Caki2 (cell line): ENCODE measurements at regions not wholly inside any gene's neighbourhood (a gene's known extent, or its start where the extent isn't known, plus 50 kb on each side); places are given as distances from the start of the nearest gene placed in this dataset.
A peak's percentile ranks its signal among the peaks of the same experiment; 100 is the strongest.

Source experiments
- DNase-seq: peaks from one replicate; pipeline ENCODE4 v3.0.0-alpha.2; 2015; ENCODE audit warnings: low read depth
- in situ Hi-C: cut with HindIII; loops from 2 replicates; pipeline ENCODE4 v1.10.0; 2016; ENCODE audit warnings: low sequenced_read_pairs, low pct_unique_long_range_greater_than_20kb, mixed read lengths

GRCh38 chr7:41774966-41775365 is 72.1 kb upstream of the INHBA start:
- DNase-seq = no peak
- in situ Hi-C loops = no loop called here

- DNase-seq = no peak
- in situ Hi-C loops = no loop called here
Observed at GRCh38 chr7:41773756-41774155, 70.9 kb upstream of the INHBA start.

GRCh38 chr7:41771717-41772116 is 68.8 kb upstream of the INHBA start:
- DNase-seq = no peak
- in situ Hi-C loops = no loop called here

DNA sequence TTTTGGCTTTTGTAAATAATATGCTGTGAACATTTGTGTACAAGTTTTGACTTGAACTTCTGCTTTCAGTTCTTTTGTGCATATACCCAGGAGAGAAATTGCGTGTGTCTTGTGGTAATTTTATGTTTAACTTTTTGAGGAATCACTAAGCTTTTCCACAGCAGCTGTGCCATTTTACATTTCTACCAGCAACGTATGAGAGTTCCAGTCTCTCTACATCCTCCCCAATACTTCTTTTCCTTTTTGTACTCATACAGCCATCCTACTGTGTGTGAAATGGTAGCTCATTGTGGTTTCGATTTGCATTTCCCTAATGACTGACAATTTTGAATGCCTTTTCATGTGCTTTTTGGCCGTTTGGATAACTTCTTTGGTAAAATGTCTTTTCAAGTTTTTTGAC is 66.3 kb upstream of the INHBA start:
- in situ Hi-C loops = no loop called here

GRCh38 chr7:41763626-41764025 is 60.7 kb upstream of the INHBA start:
- in situ Hi-C loops = no loop called here
- no peak for DNase-seq

More for the DNA sequence above, 66.3 kb upstream of the INHBA start:
- DNase-seq = no peak

- in situ Hi-C loops = no loop called here
- DNase-seq = no peak
Observed at GRCh38 chr7:41762641-41763040, 59.8 kb upstream of the INHBA start.

DNA sequence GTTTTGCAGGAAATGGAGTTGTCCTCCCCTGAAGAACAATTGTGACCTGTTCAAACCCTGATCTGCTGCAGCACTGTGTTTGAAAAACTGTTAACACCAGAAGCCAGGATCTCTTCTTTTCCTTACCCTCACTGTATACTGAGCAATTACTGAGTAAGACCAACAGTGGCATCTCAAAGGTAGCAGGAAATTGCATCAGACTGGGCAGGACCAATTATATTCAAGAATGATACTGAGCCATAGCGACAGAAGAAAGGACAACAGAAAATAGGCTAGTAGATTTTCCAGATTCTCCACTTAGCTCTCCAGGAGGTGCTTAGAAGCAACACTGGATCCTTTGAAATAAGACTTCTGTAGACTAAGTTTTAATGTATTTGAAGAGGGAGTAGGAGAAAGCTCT is 57.4 kb upstream of the INHBA start:
- no peak for DNase-seq
- in situ Hi-C loops = no loop called here

- DNase-seq = no peak
- in situ Hi-C loops = no loop called here
Observed at GRCh38 chr7:41758321-41758720, 55.4 kb upstream of the INHBA start.

DNA sequence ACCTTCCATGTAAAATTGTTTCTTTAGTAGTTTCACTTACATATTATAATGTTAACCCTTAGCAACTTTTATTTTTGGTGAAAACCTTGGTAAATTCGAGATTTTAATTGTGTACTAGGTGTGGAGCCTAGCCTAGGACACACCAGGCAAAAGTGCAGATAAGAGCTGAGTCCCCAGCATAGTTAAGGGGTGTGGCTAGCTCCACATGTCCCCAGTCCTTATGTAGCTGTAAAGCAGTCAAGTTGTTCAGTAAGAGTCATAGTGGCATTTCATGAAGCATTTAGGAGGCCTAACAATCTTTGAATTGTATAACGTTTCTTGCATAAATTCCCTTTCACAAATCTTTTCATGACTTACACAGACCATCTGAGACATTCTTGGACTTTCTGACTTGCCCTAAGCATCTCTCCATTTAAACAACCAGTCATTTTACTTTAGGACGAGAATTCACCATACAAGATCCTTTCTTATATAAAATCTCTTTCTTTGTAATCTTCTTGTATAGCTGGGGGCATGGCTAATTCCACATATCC is 53.8 kb upstream of the INHBA start:
- DNase-seq = no peak
- in situ Hi-C loops = no loop called here

GRCh38 chr7:41755096-41755495 is 52.2 kb upstream of the INHBA start:
- in situ Hi-C loops = no loop called here
- DNase-seq = peak; percentile 31

DNA sequence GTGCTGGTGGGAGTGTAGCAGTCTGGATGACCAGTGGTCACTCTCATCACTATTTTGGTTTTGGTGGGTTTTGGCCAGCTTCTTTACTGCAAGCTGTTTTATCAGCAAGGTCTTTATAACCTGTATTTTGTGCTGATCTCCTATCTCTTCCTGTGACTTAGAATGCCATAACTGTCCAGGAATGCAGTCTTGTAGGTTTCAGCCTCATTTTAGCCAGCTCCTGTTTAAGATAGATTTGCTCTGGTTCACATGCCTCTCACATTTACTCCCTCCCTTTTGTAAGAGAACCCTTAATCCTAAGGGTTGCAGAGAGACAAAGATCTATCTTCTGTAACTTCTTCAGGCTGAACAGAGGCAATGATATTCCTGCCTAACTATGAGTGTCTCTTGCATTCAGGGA is 51.2 kb upstream of the INHBA start:
- in situ Hi-C loops = no loop called here

More for the DNA sequence above, 51.2 kb upstream of the INHBA start:
- no peak for DNase-seq
